GM06990 (cell line): ENCODE measurements at regions not wholly inside any gene's neighbourhood (a gene's known extent, or its start where the extent isn't known, plus 50 kb on each side); places are given as distances from the start of the nearest gene placed in this dataset.

Experiments used
- DNase-seq: peaks from one replicate; pipeline ENCODE4 v3.0.0-alpha.2; 2011; ENCODE audit not compliant: insufficient read length; ENCODE audit errors: extremely low read depth
- H3K27me3 ChIP-seq: replicated peaks from 2 replicates; pipeline ENCODE4 v1.6.0; 2011; ENCODE audit warnings: low read length; ENCODE audit not compliant: control insufficient read depth, insufficient read depth
- H3K36me3 ChIP-seq: 2 replicates; pipeline ENCODE4 v1.5.1; 2011; ENCODE audit warnings: low read length; ENCODE audit not compliant: control insufficient read depth, insufficient read depth
- H3K4me3 ChIP-seq: replicated peaks from 2 replicates; pipeline ENCODE4 v1.5.1; 2011; ENCODE audit warnings: low read depth, mild to moderate bottlenecking, control low read depth, low read length
- CTCF ChIP-seq: IDR thresholded peaks from 2 replicates; pipeline ENCODE4 v1.5.1; 2011; ENCODE audit warnings: low read length, control low read depth, mild to moderate bottlenecking, inconsistent platforms; ENCODE audit not compliant: insufficient read depth, poor library complexity, severe bottlenecking

- H3K27me3 ChIP-seq, result 0 out of 2 replicates have a peak, but pooled peaks cover 1% of the 10 kb centered on the region
- TF ChIP-seq CTCF, result no peak
- H3K36me3 ChIP-seq, result no peaks in the 10 kb centered on the region
- no peak for DNase-seq
- H3K4me3 ChIP-seq, result no peak overlapping the region
Measured at GRCh38 chr1:29456685-29457435, 220.5 kb downstream of the PTPRU start.

GRCh38 chr1:29455781-29456180 lies 219.5 kb downstream of the PTPRU start:
- DNase-seq, result no peak
- peaks cover 1% of the 10 kb centered on the region; the same call in 1 of the 2 replicates for H3K27me3 ChIP-seq
- H3K36me3 ChIP-seq, result no peaks in the 10 kb centered on the region
- no peak overlapping the region for H3K4me3 ChIP-seq
- no peak for TF ChIP-seq CTCF

- peak; percentile 6 for TF ChIP-seq CTCF
- DNase-seq, result no peak
- no peaks in the 10 kb centered on the region for H3K36me3 ChIP-seq
- peaks cover 1% of the 10 kb centered on the region; the same call in 1 of the 2 replicates for H3K27me3 ChIP-seq
- no peak overlapping the region for H3K4me3 ChIP-seq
Measured at GRCh38 chr1:29454616-29455380, 218.5 kb downstream of the PTPRU start.

GRCh38 chr1:29453502-29454240 lies 217.3 kb downstream of the PTPRU start:
- DNase-seq, result no peak
- H3K36me3 ChIP-seq, result no peaks in the 10 kb centered on the region
- no peak overlapping the region for H3K4me3 ChIP-seq
- peaks cover 1% of the 10 kb centered on the region; the same call in 1 of the 2 replicates for H3K27me3 ChIP-seq
- peak; percentile 51 for TF ChIP-seq CTCF

GRCh38 chr1:29452463-29453230 lies 216.3 kb downstream of the PTPRU start:
- TF ChIP-seq CTCF, result no peak
- Histone ChIP-seq H3K27me3 (no peaks in the 10 kb centered on the region; the same call in 1 of the 2 replicates), H3K4me3 (no peak overlapping the region), H3K36me3 (no peaks in the 10 kb centered on the region)
- DNase-seq, result no peak
